ENCODE measurements at regions not wholly inside any gene's neighbourhood (a gene's known extent, or its start where the extent isn't known, plus 50 kb on each side); places are given as distances from the start of the nearest gene placed in this dataset.
A peak's percentile ranks its signal among the peaks of the same experiment; 100 is the strongest.

GRCh38 chr20:33908336-33908735 lies 85.4 kb upstream of the RALY start:
- no peak for TF ChIP-seq CTCF (IDR thresholded peaks at IDR 0.05)
- no peak overlapping the region for H3K4me3 Mint-ChIP-seq (ENCODE audit: unreplicated experiment)

GRCh38 chr20:33908868-33909267 lies 84.8 kb upstream of the RALY start:
- Mint-ChIP-seq H3K4me1 (ENCODE audit: low read depth) (peaks cover 36% of the 10 kb centered on the region), H3K4me3 (ENCODE audit: unreplicated experiment) (no peak overlapping the region), H3K27ac (ENCODE audit: unreplicated experiment) (peak overlapping the region; percentile 92)

More at GRCh38 chr20:33908336-33908735, 85.4 kb upstream of the RALY start:
- peaks cover 2% of the 10 kb centered on the region for H3K36me3 Mint-ChIP-seq (ENCODE audit: low read depth)
- H3K27ac Mint-ChIP-seq (ENCODE audit: unreplicated experiment), result peak overlapping the region; percentile 88
- H3K9me3 Mint-ChIP-seq (ENCODE audit: low read depth), result no peaks in the 10 kb centered on the region
- H3K27me3 Mint-ChIP-seq (ENCODE audit: low read depth), result peaks cover 5% of the 10 kb centered on the region
- DNase-seq (ENCODE audit: low spot score), result no peak
- peaks cover 36% of the 10 kb centered on the region for H3K4me1 Mint-ChIP-seq (ENCODE audit: low read depth)

GRCh38 chr20:33909331-33909921 lies 84.3 kb upstream of the RALY start:
- Mint-ChIP-seq H3K4me3 (ENCODE audit: unreplicated experiment) (no peak overlapping the region), H3K27ac (ENCODE audit: unreplicated experiment) (peak overlapping the region; percentile 92), H3K27me3 (ENCODE audit: low read depth) (peaks cover 5% of the 10 kb centered on the region), H3K9me3 (ENCODE audit: low read depth) (no peaks in the 10 kb centered on the region), H3K4me1 (ENCODE audit: low read depth) (peaks cover 36% of the 10 kb centered on the region), H3K36me3 (ENCODE audit: low read depth) (peaks cover 2% of the 10 kb centered on the region)
- no peak for DNase-seq (ENCODE audit: low spot score)
- TF ChIP-seq CTCF (IDR thresholded peaks at IDR 0.05), result no peak

More at GRCh38 chr20:33908868-33909267, 84.8 kb upstream of the RALY start:
- Mint-ChIP-seq H3K9me3 (ENCODE audit: low read depth) (no peaks in the 10 kb centered on the region), H3K36me3 (ENCODE audit: low read depth) (peaks cover 2% of the 10 kb centered on the region), H3K27me3 (ENCODE audit: low read depth) (peaks cover 5% of the 10 kb centered on the region)
- TF ChIP-seq CTCF (IDR thresholded peaks at IDR 0.05), result no peak
- no peak for DNase-seq (ENCODE audit: low spot score)

- DNase-seq (ENCODE audit: low spot score), result no peak
- H3K9me3 Mint-ChIP-seq (ENCODE audit: low read depth), result no peaks in the 10 kb centered on the region
- peak overlapping the region; percentile 92 for H3K27ac Mint-ChIP-seq (ENCODE audit: unreplicated experiment)
- no peak for TF ChIP-seq CTCF (IDR thresholded peaks at IDR 0.05)
- peaks cover 5% of the 10 kb centered on the region for H3K27me3 Mint-ChIP-seq (ENCODE audit: low read depth)
- peaks cover 38% of the 10 kb centered on the region for H3K4me1 Mint-ChIP-seq (ENCODE audit: low read depth)
- no peak overlapping the region for H3K4me3 Mint-ChIP-seq (ENCODE audit: unreplicated experiment)
- peaks cover 2% of the 10 kb centered on the region for H3K36me3 Mint-ChIP-seq (ENCODE audit: low read depth)
Observed at GRCh38 chr20:33910056-33910455, 83.7 kb upstream of the RALY start.

- Mint-ChIP-seq H3K9me3 (ENCODE audit: low read depth) (no peaks in the 10 kb centered on the region), H3K4me1 (ENCODE audit: low read depth) (peaks cover 41% of the 10 kb centered on the region)
- no peak for TF ChIP-seq CTCF (IDR thresholded peaks at IDR 0.05)
Observed at GRCh38 chr20:33910529-33911327, 83.0 kb upstream of the RALY start.

More at GRCh38 chr20:33910529-33911327, 83.0 kb upstream of the RALY start:
- DNase-seq (ENCODE audit: low spot score), result no peak
- H3K27ac Mint-ChIP-seq (ENCODE audit: unreplicated experiment), result peak overlapping the region; percentile 45
- peaks cover 5% of the 10 kb centered on the region for H3K27me3 Mint-ChIP-seq (ENCODE audit: low read depth)
- H3K4me3 Mint-ChIP-seq (ENCODE audit: unreplicated experiment), result no peak overlapping the region
- peaks cover 2% of the 10 kb centered on the region for H3K36me3 Mint-ChIP-seq (ENCODE audit: low read depth)

All from chondrocyte (in vitro differentiated cells).